ENCODE measurements at regions not wholly inside any gene's neighbourhood (a gene's known extent, or its start where the extent isn't known, plus 50 kb on each side); places are given as distances from the start of the nearest gene placed in this dataset.

DNA sequence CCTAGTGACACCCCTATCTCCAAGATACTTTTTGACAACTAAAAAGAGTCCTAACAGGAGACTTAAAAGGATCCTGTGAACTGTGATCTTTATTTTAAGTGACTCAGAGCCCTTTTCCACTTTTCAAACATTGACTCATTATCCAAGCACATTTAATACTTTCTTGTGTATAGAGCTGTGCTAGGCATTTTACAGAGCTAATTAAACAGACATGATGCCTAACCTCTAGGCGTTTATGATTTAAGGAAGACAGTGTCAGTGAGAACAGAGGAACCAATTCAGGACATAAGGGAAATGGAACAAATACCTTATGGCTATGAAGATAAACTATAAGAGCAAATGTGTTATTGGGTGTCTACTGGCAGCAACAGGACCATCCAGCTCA is 282.6 kb downstream of the TPBG start:
- Histone ChIP-seq H3K36me3 (ENCODE audit: control insufficient read depth in 2 of 2, extremely low read depth in 1 of 2, insufficient read depth in 2 of 2, low read length in 2 of 2) (no peaks in the 10 kb centered on the region), H3K9ac (ENCODE audit: control insufficient read depth, extremely low read depth, insufficient read depth, low read length) (no peak overlapping the region), H3K9me3 (ENCODE audit: control insufficient read depth, low read depth, low read length) (no peaks in the 10 kb centered on the region), H4K20me1 (ENCODE audit: control insufficient read depth, extremely low read depth, insufficient read depth, low read length) (no peaks in the 10 kb centered on the region), H3K4me3 (ENCODE audit: control insufficient read depth in 2 of 3, extremely low read depth in 1 of 3, insufficient read depth in 2 of 3, low read depth in 1 of 3, low read length in 3 of 3) (no peak overlapping the region), H3K27ac (ENCODE audit: control insufficient read depth, insufficient read depth, low read length) (no peak overlapping the region), H2AFZ (ENCODE audit: control insufficient read depth, low read length) (no peak overlapping the region), H3K27me3 (ENCODE audit: control insufficient read depth, extremely low read depth, insufficient read depth, low read length) (no peaks in the 10 kb centered on the region), H3K4me2 (ENCODE audit: control insufficient read depth, extremely low read depth, insufficient read depth, low read depth, low read length) (no peak overlapping the region), H3K9me1 (ENCODE audit: control insufficient read depth, extremely low read depth, insufficient read depth, low read length) (no peaks in the 10 kb centered on the region), H3K4me1 (ENCODE audit: control insufficient read depth, extremely low read depth, insufficient read depth, low read length) (no peaks in the 10 kb centered on the region), H3K79me2 (ENCODE audit: control insufficient read depth, insufficient read depth, low read length) (no peaks in the 10 kb centered on the region)
- dilution Hi-C loops (cut with MboI; ENCODE audit: extremely low pct_ligation_motif_present, low sequenced_read_pairs) = no loop called here
- TF ChIP-seq, protein P1, sequence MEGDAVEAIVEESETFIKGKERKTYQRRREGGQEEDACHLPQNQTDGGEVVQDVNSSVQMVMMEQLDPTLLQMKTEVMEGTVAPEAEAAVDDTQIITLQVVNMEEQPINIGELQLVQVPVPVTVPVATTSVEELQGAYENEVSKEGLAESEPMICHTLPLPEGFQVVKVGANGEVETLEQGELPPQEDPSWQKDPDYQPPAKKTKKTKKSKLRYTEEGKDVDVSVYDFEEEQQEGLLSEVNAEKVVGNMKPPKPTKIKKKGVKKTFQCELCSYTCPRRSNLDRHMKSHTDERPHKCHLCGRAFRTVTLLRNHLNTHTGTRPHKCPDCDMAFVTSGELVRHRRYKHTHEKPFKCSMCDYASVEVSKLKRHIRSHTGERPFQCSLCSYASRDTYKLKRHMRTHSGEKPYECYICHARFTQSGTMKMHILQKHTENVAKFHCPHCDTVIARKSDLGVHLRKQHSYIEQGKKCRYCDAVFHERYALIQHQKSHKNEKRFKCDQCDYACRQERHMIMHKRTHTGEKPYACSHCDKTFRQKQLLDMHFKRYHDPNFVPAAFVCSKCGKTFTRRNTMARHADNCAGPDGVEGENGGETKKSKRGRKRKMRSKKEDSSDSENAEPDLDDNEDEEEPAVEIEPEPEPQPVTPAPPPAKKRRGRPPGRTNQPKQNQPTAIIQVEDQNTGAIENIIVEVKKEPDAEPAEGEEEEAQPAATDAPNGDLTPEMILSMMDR (optimal IDR thresholded peaks at IDR 0.05 in 1 of 3, IDR thresholded peaks at IDR 0.05 in 1 of 3, conservative IDR thresholded peaks at IDR 0.05 in 1 of 3; ENCODE audit: extremely low read depth in 1 of 3, insufficient read depth in 2 of 3, low read length in 3 of 3) = no peak
- no peak for TF ChIP-seq EZH2 (IDR thresholded peaks at IDR 0.05; ENCODE audit: low read length)
- FAIRE-seq (no peak), DNase-seq (ENCODE audit: low read depth, low spot score) (no peak)

DNA sequence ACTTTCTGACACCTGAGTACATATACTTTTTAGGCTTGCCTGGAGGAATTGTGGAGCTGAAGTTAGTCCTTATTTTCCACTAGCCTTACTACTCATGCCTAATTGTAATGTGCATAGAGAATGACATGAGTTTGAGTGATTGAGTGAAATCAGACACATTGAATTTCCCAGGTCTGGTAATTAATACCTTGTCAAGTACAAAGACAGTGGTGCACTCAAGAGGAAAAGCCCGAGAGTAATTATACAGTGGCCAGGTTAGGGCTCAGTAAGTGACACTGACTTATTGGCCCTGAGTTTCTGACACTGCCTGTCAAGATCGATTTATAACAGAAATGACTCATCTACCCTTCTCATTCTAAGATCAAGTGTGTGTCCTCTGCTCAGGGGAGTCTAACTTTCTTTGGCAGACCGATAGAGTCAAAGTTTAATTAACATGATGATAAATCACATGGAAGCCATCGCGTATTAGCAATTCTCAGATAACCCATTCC is 288.3 kb downstream of the TPBG start:
- Histone ChIP-seq H4K20me1 (ENCODE audit: control insufficient read depth, extremely low read depth, insufficient read depth, low read length) (no peaks in the 10 kb centered on the region), H3K27me3 (ENCODE audit: control insufficient read depth, extremely low read depth, insufficient read depth, low read length) (no peaks in the 10 kb centered on the region), H3K4me1 (ENCODE audit: control insufficient read depth, extremely low read depth, insufficient read depth, low read length) (no peaks in the 10 kb centered on the region), H3K9ac (ENCODE audit: control insufficient read depth, extremely low read depth, insufficient read depth, low read length) (no peak overlapping the region), H3K9me3 (ENCODE audit: control insufficient read depth, low read depth, low read length) (no peaks in the 10 kb centered on the region), H3K4me3 (ENCODE audit: control insufficient read depth in 2 of 3, extremely low read depth in 1 of 3, insufficient read depth in 2 of 3, low read depth in 1 of 3, low read length in 3 of 3) (no peak overlapping the region), H3K9me1 (ENCODE audit: control insufficient read depth, extremely low read depth, insufficient read depth, low read length) (no peaks in the 10 kb centered on the region), H2AFZ (ENCODE audit: control insufficient read depth, low read length) (no peak overlapping the region), H3K79me2 (ENCODE audit: control insufficient read depth, insufficient read depth, low read length) (no peaks in the 10 kb centered on the region), H3K36me3 (ENCODE audit: control insufficient read depth in 2 of 2, extremely low read depth in 1 of 2, insufficient read depth in 2 of 2, low read length in 2 of 2) (no peaks in the 10 kb centered on the region), H3K27ac (ENCODE audit: control insufficient read depth, insufficient read depth, low read length) (no peak overlapping the region), H3K4me2 (ENCODE audit: control insufficient read depth, extremely low read depth, insufficient read depth, low read depth, low read length) (no peak overlapping the region)
- dilution Hi-C loops (cut with MboI; ENCODE audit: extremely low pct_ligation_motif_present, low sequenced_read_pairs) = no loop called here
- no peak for FAIRE-seq
- DNase-seq (ENCODE audit: low read depth, low spot score) = no peak
- no peak for TF ChIP-seq EZH2 (IDR thresholded peaks at IDR 0.05; ENCODE audit: low read length)
- TF ChIP-seq, protein P1 (optimal IDR thresholded peaks at IDR 0.05 in 1 of 3, IDR thresholded peaks at IDR 0.05 in 1 of 3, conservative IDR thresholded peaks at IDR 0.05 in 1 of 3; ENCODE audit: extremely low read depth in 1 of 3, insufficient read depth in 2 of 3, low read length in 3 of 3) = no peak

Data from keratinocyte (primary cell).